SK-N-MC (cell line): ENCODE measurements at regions not wholly inside any gene's neighbourhood (a gene's known extent, or its start where the extent isn't known, plus 50 kb on each side); places are given as distances from the start of the nearest gene placed in this dataset.

Experiments
- DNase-seq: peaks from one replicate; pipeline ENCODE4 v3.0.0-alpha.2; 2011; ENCODE audit warnings: low read depth, low spot score
- H3K27ac ChIP-seq: fragments of 200-600 bp; sonication (generic); 2 replicates; pipeline ENCODE4 v1.5.1; 2016; ENCODE audit warnings: mixed run types
- H3K36me3 ChIP-seq: fragments of 200-600 bp; sonication (generic); 2 replicates; pipeline ENCODE4 v1.6.1; 2017; ENCODE audit warnings: antibody characterized with exemption, low read length, mixed read lengths; ENCODE audit not compliant: insufficient read depth
- H3K4me3 ChIP-seq: fragments of 200-600 bp; sonication (generic); 2 replicates; pipeline ENCODE4 v1.5.1; 2016
- H3K9ac ChIP-seq: fragments of 200-600 bp; sonication (generic); 2 replicates; pipeline ENCODE4 v1.8.0; 2017; ENCODE audit warnings: mixed run types, mixed read lengths; ENCODE audit not compliant: insufficient read length
- H3K9me3 ChIP-seq: fragments of 200-600 bp; sonication (generic); 2 replicates; pipeline ENCODE4 v1.6.1; 2017; ENCODE audit warnings: low read depth, mild to moderate bottlenecking, antibody characterized with exemption, low read length, moderate library complexity, mixed read lengths
- EZH2 ChIP-seq: fragments of 200-600 bp; sonication (generic); IDR thresholded peaks from one replicate; pipeline ENCODE4 v1.6.1; 2017; ENCODE audit warnings: antibody characterized with exemption
- FOXP2 ChIP-seq: optimal IDR thresholded peaks from 2 replicates; pipeline ENCODE3; 2011; ENCODE audit warnings: mild to moderate bottlenecking, moderate library complexity; ENCODE audit not compliant: insufficient read depth; ENCODE audit errors: extremely low read length, control extremely low read depth
- POLR2AphosphoS5 ChIP-seq: IDR thresholded peaks from 2 replicates; pipeline ENCODE4 v1.6.1; 2012; ENCODE audit warnings: mild to moderate bottlenecking, low read depth, low read length, borderline replicate concordance

DNA sequence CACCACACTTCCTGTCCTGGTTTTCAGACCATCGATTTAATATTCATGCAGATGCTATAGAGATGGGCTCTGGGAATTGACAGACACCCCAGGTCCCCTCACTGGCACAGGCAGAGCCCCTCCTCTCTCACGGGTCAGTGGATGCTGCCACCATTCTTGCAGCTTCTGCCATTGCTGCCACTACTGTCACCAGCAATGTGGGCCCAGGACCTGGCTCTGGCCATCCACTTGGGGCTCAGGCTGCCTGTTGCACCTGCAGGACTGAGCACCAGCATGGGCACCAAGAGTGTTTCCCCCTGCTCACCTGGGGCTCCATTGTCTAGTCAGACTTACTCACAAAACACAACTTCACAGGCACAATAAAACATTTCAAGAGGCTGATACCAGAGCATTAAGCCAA lies 479.0 kb upstream of the ZNF608 start:
- no peak for DNase-seq
- Histone ChIP-seq H3K4me3 (no peak overlapping the region), H3K36me3 (no peaks in the 10 kb centered on the region), H3K9ac (no peak overlapping the region), H3K27ac (no peak overlapping the region), H3K9me3 (no peaks in the 10 kb centered on the region)
- TF ChIP-seq POLR2AphosphoS5, result no peak
- TF ChIP-seq FOXP2, result no peak
- TF ChIP-seq EZH2, result no peak

GRCh38 chr5:125226825-125227224 lies 480.4 kb upstream of the ZNF608 start:
- Histone ChIP-seq H3K4me3 (no peak overlapping the region), H3K9ac (no peak overlapping the region), H3K27ac (no peak overlapping the region), H3K9me3 (no peaks in the 10 kb centered on the region), H3K36me3 (no peaks in the 10 kb centered on the region)
- no peak for DNase-seq
- TF ChIP-seq FOXP2 (no peak), EZH2 (no peak), POLR2AphosphoS5 (no peak)

DNA sequence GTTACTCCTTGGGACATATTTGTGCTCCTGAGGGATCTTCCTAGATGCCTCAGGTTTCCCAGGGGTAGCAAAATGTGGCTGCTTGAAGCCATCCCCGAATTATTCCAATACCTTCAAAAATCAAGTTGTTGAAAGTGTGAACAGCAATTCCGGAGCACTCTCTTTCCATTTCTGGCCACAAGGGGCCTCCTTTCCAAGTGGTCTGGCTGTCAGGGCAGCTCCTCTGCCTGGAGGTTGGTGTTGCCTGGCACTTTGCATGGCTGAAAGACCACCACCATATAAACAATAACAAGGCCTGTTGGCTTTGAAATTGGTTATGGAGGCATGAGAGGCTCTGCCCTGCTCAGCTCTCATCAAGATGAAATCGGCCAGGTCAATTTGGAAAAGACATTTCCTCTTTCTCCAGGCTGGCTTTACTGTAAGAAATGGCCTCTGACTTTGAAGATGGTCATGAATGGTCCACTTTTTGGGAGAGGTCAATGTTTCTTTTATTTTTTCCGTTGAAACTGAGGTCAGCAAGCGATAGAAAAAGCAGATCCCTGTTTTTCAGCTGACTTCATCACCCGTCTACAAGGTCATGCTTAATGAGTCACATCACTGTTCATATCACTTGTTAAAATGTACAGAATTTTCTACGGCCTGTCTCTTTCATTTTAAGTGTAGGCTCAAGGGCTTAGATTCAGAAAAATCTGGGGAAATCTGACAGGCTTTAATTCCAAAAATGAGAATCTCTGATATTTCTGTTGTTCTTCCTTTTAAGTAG lies 481.1 kb upstream of the ZNF608 start:
- TF ChIP-seq EZH2 (no peak), POLR2AphosphoS5 (no peak), FOXP2 (no peak)
- no peak overlapping the region for H3K27ac ChIP-seq
- H3K9ac ChIP-seq, result no peak overlapping the region
- no peak overlapping the region for H3K4me3 ChIP-seq
- DNase-seq, result no peak
- no peaks in the 10 kb centered on the region for H3K9me3 ChIP-seq
- no peaks in the 10 kb centered on the region for H3K36me3 ChIP-seq

DNA sequence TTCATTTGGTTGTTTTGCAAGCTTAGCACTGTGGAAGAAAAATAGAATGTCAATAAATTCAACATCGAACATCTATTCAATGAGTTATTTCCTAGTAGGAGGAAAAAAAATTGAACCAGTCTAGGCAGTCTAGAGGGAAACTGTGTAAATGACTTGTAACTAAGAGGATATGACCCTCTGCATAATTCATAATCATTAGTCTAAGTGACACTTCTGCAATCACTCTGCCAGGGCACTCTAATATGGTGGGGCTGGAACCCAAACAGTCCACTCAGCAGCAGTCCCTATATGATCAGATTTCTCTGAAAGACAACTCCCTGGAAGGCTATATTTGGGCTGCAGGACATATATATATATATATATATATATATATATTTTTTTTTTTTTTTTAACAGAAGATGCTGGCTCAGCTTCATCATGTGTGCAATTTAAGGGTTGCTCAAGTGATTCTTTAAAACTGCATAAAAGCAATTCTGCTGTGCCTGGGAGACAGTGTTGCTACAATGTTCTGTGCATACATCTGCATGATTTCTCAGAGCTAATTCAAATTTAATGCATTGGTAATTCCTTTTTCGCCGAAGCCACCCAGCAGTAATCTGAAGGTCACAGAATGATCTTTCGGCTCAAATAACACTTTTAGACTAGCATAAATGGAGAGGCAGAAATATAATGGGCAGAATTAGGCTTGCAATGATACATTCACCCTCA lies 482.1 kb upstream of the ZNF608 start:
- Histone ChIP-seq H3K4me3 (no peak overlapping the region), H3K27ac (no peak overlapping the region), H3K9ac (no peak overlapping the region), H3K36me3 (no peaks in the 10 kb centered on the region), H3K9me3 (no peaks in the 10 kb centered on the region)
- no peak for DNase-seq
- TF ChIP-seq FOXP2, result no peak
- TF ChIP-seq EZH2, result no peak
- no peak for TF ChIP-seq POLR2AphosphoS5

- Histone ChIP-seq H3K9ac (no peak overlapping the region), H3K27ac (no peak overlapping the region), H3K36me3 (no peaks in the 10 kb centered on the region), H3K9me3 (no peaks in the 10 kb centered on the region), H3K4me3 (no peak overlapping the region)
- no peak for DNase-seq
- TF ChIP-seq POLR2AphosphoS5, result no peak
- no peak for TF ChIP-seq FOXP2
- TF ChIP-seq EZH2, result no peak
Measured at GRCh38 chr5:125229556-125229955, 483.1 kb upstream of the ZNF608 start.

DNA sequence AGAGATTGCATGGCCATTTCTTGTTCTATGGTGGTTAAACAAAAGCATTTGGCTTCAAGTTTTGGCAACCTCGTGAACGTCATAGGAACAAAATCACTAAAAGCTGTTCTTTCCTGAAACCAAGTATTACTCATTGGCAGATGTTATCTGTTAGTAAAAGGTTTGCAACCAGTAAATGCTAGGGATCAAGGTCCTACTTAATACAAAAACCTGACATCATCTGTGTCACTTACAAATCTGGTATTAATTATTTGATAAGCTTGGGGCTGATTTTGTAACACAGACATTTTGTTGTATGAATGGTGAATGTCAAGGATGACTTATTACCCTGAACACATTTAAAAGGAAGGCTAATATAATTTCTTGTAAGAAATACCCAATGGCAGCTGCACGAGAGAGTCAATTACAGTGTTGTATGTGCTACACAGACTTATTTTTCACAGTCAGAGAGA lies 486.4 kb upstream of the ZNF608 start:
- DNase-seq, result no peak
- H3K9ac ChIP-seq, result no peak overlapping the region

DNA sequence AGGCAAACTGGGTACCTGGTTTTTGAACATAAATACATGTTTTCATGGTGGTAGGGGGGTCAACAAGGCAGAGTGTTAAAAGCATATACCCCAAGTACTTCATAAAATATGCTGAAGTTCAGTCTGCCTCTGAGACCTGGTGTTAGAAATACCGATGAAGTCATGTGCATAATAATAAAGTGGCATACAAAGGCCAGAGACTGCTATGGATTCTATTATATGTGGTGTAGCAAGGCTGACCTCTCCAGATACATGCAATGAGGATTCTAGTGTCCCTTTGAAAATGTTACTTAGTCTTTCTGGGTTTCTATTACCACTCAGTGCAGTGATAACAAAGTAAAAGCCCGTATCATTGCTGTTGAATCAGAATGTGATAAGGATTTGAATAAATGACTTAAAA lies 487.5 kb upstream of the ZNF608 start:
- Histone ChIP-seq H3K9ac (no peak overlapping the region), H3K27ac (no peak overlapping the region), H3K4me3 (no peak overlapping the region), H3K9me3 (no peaks in the 10 kb centered on the region), H3K36me3 (no peaks in the 10 kb centered on the region)
- DNase-seq, result no peak
- TF ChIP-seq POLR2AphosphoS5 (no peak), FOXP2 (no peak), EZH2 (no peak)

More for the DNA sequence above, 486.4 kb upstream of the ZNF608 start:
- no peak for TF ChIP-seq EZH2
- TF ChIP-seq POLR2AphosphoS5, result no peak
- no peak for TF ChIP-seq FOXP2
- no peak overlapping the region for H3K27ac ChIP-seq
- no peak overlapping the region for H3K4me3 ChIP-seq
- H3K9me3 ChIP-seq, result no peaks in the 10 kb centered on the region
- no peaks in the 10 kb centered on the region for H3K36me3 ChIP-seq

DNA sequence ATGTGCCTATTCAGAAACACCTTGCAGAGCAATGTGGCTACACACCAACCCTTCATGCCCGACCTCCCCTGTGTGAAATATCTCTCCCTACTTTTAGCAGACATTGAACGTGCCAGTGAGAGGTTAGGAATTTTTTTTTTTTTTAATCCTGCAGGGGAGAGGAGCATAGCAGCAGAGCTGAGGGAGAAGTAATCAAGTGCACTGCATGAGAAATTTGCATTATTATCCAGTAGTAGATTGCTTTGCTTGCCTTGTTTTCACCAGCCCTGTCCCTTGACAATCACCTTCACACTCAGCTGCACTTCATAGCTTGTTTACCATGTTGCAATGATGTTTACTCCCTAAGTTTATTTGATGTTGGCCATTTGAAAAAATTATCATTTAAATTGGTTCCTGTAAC lies 489.6 kb upstream of the ZNF608 start:
- Histone ChIP-seq H3K9ac (no peak overlapping the region), H3K36me3 (no peaks in the 10 kb centered on the region), H3K4me3 (no peak overlapping the region), H3K27ac (no peak overlapping the region), H3K9me3 (no peaks in the 10 kb centered on the region)
- no peak for DNase-seq
- TF ChIP-seq POLR2AphosphoS5, result no peak
- TF ChIP-seq EZH2, result no peak
- no peak for TF ChIP-seq FOXP2
